GM13976 (cell line): ENCODE measurements at regions not wholly inside any gene's neighbourhood (a gene's known extent, or its start where the extent isn't known, plus 50 kb on each side); places are given as distances from the start of the nearest gene placed in this dataset.

ENCODE experiments used
- DNase-seq: peaks from one replicate; pipeline ENCODE4 v3.0.0; 2012; ENCODE audit warnings: low spot score
- CTCF ChIP-seq: IDR thresholded peaks from 2 replicates; pipeline ENCODE4 v1.5.1; 2012; ENCODE audit warnings: borderline replicate concordance, mild to moderate bottlenecking; ENCODE audit not compliant: insufficient read depth; ENCODE audit errors: extremely low read depth, missing control alignments, control extremely low read depth
- in situ Hi-C: fragments of 300-500 bp; cut with MboI; formaldehyde crosslinking; loops from one replicate; pipeline ENCODE4 v1.12.0; 2022; ENCODE audit warnings: low sequenced_read_pairs, mixed read lengths, inconsistent platforms; ENCODE audit not compliant: unreplicated experiment

- TF ChIP-seq CTCF = no peak
- no peak for DNase-seq
- in situ Hi-C loops = no loop called here
Measured at GRCh38 chr2:239791526-239792404, 233.4 kb downstream of the NDUFA10 start.

GRCh38 chr2:239790721-239791120 is 234.4 kb downstream of the NDUFA10 start:
- in situ Hi-C loops = no loop called here
- no peak for DNase-seq
- no peak for TF ChIP-seq CTCF

GRCh38 chr2:239790313-239790712 is 234.8 kb downstream of the NDUFA10 start:
- in situ Hi-C loops = no loop called here
- DNase-seq = no peak
- no peak for TF ChIP-seq CTCF

- TF ChIP-seq CTCF = no peak
- no peak for DNase-seq
- in situ Hi-C loops = no loop called here
Measured at GRCh38 chr2:239789711-239790110, 235.4 kb downstream of the NDUFA10 start.

- no peak for DNase-seq
- in situ Hi-C loops = no loop called here
- TF ChIP-seq CTCF = no peak
Measured at GRCh38 chr2:239788576-239789098, 236.5 kb downstream of the NDUFA10 start.

- no peak for TF ChIP-seq CTCF
- in situ Hi-C loops = no loop called here
- no peak for DNase-seq
Measured at GRCh38 chr2:239787538-239788050, 237.5 kb downstream of the NDUFA10 start.
